IMR-90 (cell line): ENCODE measurements at regions not wholly inside any gene's neighbourhood (a gene's known extent, or its start where the extent isn't known, plus 50 kb on each side); places are given as distances from the start of the nearest gene placed in this dataset.

Experiments used
- ATAC-seq: fragments of 200-7000 bp; cut with Tn5 transposase; 2 replicates; pipeline ENCODE4 v1.9.1; 2020; ENCODE audit warnings: low read depth, mild to moderate bottlenecking, moderate library complexity
- BruUV-seq: library from RNA; stranded (reverse); fragments of 400-500 nt; replicated peaks from 2 replicates; lab custom pipeline; 2021; lab: Mats Ljungman, UMichigan
- CTCF ChIA-PET: fragments of 300-600 bp; formaldehyde crosslinking; extraction: SDS; loops from one replicate; lab custom pipeline; 2021; ENCODE audit warnings: antibody characterized with exemption; lab: Yijun Ruan, JAX
- POLR2A ChIA-PET: fragments of 300-600 bp; sonication (Branson Sonifier 250); formaldehyde crosslinking; loops from one replicate; lab custom pipeline; 2022; ENCODE audit warnings: antibody characterized with exemption; ENCODE audit not compliant: unreplicated experiment; lab: Charles Lee
- DNase-seq: peaks from one replicate; pipeline ENCODE4 v3.0.0; 2013
- H2AFZ ChIP-seq: replicated peaks from 2 replicates; pipeline ENCODE3; 2013; ENCODE audit warnings: low read length, mild to moderate bottlenecking; ENCODE audit not compliant: poor library complexity
- H2AK5ac ChIP-seq: 2 replicates; pipeline ENCODE4 v1.6.1; 2013; ENCODE audit warnings: low read depth, low read length, inconsistent platforms
- H2AK9ac ChIP-seq: replicated peaks from 2 replicates; pipeline ENCODE3; 2013; ENCODE audit warnings: mild to moderate bottlenecking, low read depth, low read length, moderate library complexity; ENCODE audit not compliant: poor library complexity
- H2BK120ac ChIP-seq: 2 replicates; pipeline ENCODE4 v1.6.1; 2013; ENCODE audit warnings: low read depth, low read length, inconsistent platforms
- H2BK15ac ChIP-seq: 3 replicates; pipeline ENCODE4 v1.6.1; 2013; ENCODE audit warnings: low read depth, low read length, inconsistent platforms
- H2BK20ac ChIP-seq: 2 replicates; pipeline ENCODE4 v1.6.1; 2013; ENCODE audit warnings: low read depth, mild to moderate bottlenecking, inconsistent platforms, low read length, moderate library complexity
- H2BK5ac ChIP-seq: 2 replicates; pipeline ENCODE4 v1.6.1; 2013; ENCODE audit warnings: mild to moderate bottlenecking, low read depth, low read length, inconsistent platforms; ENCODE audit not compliant: poor library complexity, severe bottlenecking
- H3K14ac ChIP-seq: replicated peaks from 2 replicates; pipeline ENCODE4 v1.6.1; 2013; ENCODE audit warnings: low read depth, low read length, inconsistent platforms
- H3K18ac ChIP-seq: 2 replicates; pipeline ENCODE4 v1.6.1; 2013; ENCODE audit warnings: low read depth, low read length, control low read depth
- H3K23ac ChIP-seq: 2 replicates; pipeline ENCODE4 v1.6.1; 2013; ENCODE audit warnings: low read depth, low read length, inconsistent platforms
- H3K27ac ChIP-seq: 2 replicates; pipeline ENCODE4 v1.5.1; 2013; ENCODE audit warnings: mild to moderate bottlenecking, control low read depth, low read length; ENCODE audit not compliant: insufficient read depth
- H3K27me3 ChIP-seq: 2 replicates; pipeline ENCODE4 v1.6.1; 2013; ENCODE audit warnings: low read length; ENCODE audit not compliant: control insufficient read depth, insufficient read depth
- H3K36me3 ChIP-seq: 2 replicates; pipeline ENCODE4 v1.6.1; 2013; ENCODE audit warnings: low read length, mixed read lengths; ENCODE audit not compliant: control insufficient read depth, insufficient read depth
- H3K4ac ChIP-seq: 2 replicates; pipeline ENCODE4 v1.6.1; 2013; ENCODE audit warnings: low read depth, low read length, inconsistent platforms
- H3K4me1 ChIP-seq: 2 replicates; pipeline ENCODE4 v1.6.1; 2013; ENCODE audit warnings: low read length, mixed read lengths; ENCODE audit not compliant: control insufficient read depth, insufficient read depth
- H3K4me2 ChIP-seq: 2 replicates; pipeline ENCODE4 v1.6.1; 2013; ENCODE audit warnings: low read depth, mild to moderate bottlenecking, control low read depth, low read length, moderate library complexity
- H3K4me3 ChIP-seq: 2 replicates; pipeline ENCODE4 v1.5.1; 2013; ENCODE audit warnings: low read depth, mild to moderate bottlenecking, control low read depth, low read length, moderate library complexity; ENCODE audit not compliant: insufficient read depth
- H3K56ac ChIP-seq: 2 replicates; pipeline ENCODE4 v1.6.1; 2013; ENCODE audit warnings: low read length, inconsistent platforms; ENCODE audit not compliant: insufficient read depth; ENCODE audit errors: extremely low read depth
- H3K79me1 ChIP-seq, 2 experiments: 2 replicates each; pipeline ENCODE4 v1.6.1; 2013; ENCODE audit warnings: low read length in 2 of 2, inconsistent platforms in 1 of 2, low read depth in 1 of 2
- H3K9ac ChIP-seq: 2 replicates; pipeline ENCODE4 v1.6.1; 2013; ENCODE audit warnings: low read depth, low read length, control low read depth
- H3K9me1 ChIP-seq: 2 replicates; pipeline ENCODE4 v1.6.1; 2013; ENCODE audit warnings: low read length, inconsistent platforms; ENCODE audit not compliant: insufficient read depth
- H3K9me3 ChIP-seq: 2 replicates; pipeline ENCODE4 v1.6.1; 2013; ENCODE audit warnings: low read length; ENCODE audit not compliant: control insufficient read depth, insufficient read depth
- H4K20me1 ChIP-seq: 2 replicates; pipeline ENCODE4 v1.6.1; 2013; ENCODE audit warnings: low read length, inconsistent platforms; ENCODE audit not compliant: insufficient read depth
- H4K5ac ChIP-seq: 2 replicates; pipeline ENCODE4 v1.6.1; 2013; ENCODE audit warnings: mild to moderate bottlenecking, low read depth, low read length, control low read depth
- H4K8ac ChIP-seq, 2 experiments: 2 replicates each; pipeline ENCODE4 v1.6.1; 2013; ENCODE audit warnings: low read depth in 2 of 2, low read length in 2 of 2, control low read depth in 1 of 2, inconsistent platforms in 1 of 2
- H4K91ac ChIP-seq: 2 replicates; pipeline ENCODE4 v1.6.1; 2013; ENCODE audit warnings: low read depth, low read length, inconsistent platforms; ENCODE audit not compliant: insufficient read depth
- CEBPB ChIP-seq: IDR thresholded peaks from 2 replicates; pipeline ENCODE4 v1.6.1; 2012; ENCODE audit warnings: low read depth, low read length, improper control_type of control experiment
- FOS ChIP-seq: fragments of 150-350 bp; IDR thresholded peaks from 2 replicates; pipeline ENCODE4 v1.6.1; 2016; ENCODE audit warnings: low read depth, low read length
- WGBS, 2 experiments: methylation state at CpG; one replicate each; pipeline versions ENCODE4 v1.1.5 to v1.1.7; 2013; ENCODE audit warnings: missing lambda C conversion rate in 2 of 2; ENCODE audit not compliant: insufficient read length in 1 of 2; ENCODE audit errors: extremely low coverage in 2 of 2; 5-methylcytosine and 5-hydroxymethylcytosine counted together
- dilution Hi-C: fragments of 300-500 bp; cut with HindIII; formaldehyde crosslinking; loops from one replicate; pipeline ENCODE4 v1.14.3; 2018; ENCODE audit warnings: low sequenced_read_pairs; ENCODE audit not compliant: unreplicated experiment
- in situ Hi-C: fragments of 300-500 bp; cut with MboI; formaldehyde crosslinking; loops from 3 replicates; pipeline ENCODE4 v1.14.3; 2019; ENCODE audit warnings: low sequenced_read_pairs, inconsistent platforms, mixed read lengths
- intact Hi-C: fragments of 100-400 bp; cut with micrococcal nuclease; formaldehyde crosslinking; loops from 2 replicates; pipeline ENCODE4 v1.10.0; 2022

GRCh38 chr1:101738475-101738874 lies 258.3 kb downstream of the OLFM3 start:
- no peak overlapping the region for H3K4ac ChIP-seq
- DNase-seq (peak; percentile 44), ATAC-seq (no peak)
- no peak overlapping the region for H3K4me2 ChIP-seq
- no peaks in the 10 kb centered on the region for H3K27me3 ChIP-seq
- H3K4me1 ChIP-seq, result no peaks in the 10 kb centered on the region
- no peaks in the 10 kb centered on the region for H3K9me3 ChIP-seq
- H3K4me3 ChIP-seq, result no peak overlapping the region
- H2BK5ac ChIP-seq, result no peak overlapping the region
- no peaks in the 10 kb centered on the region for H3K36me3 ChIP-seq
- H4K5ac ChIP-seq, result no peak overlapping the region
- POLR2A ChIA-PET, result no interaction called here
- H3K23ac ChIP-seq, result no peak overlapping the region
- H3K9me1 ChIP-seq, result no peaks in the 10 kb centered on the region
- TF ChIP-seq FOS (no peak), CEBPB (peak; percentile 19; the same call in 1 of the 2 replicates)
- intact Hi-C loops, result no loop called here
- no peak overlapping the region for H4K91ac ChIP-seq
- no peak overlapping the region for H4K8ac ChIP-seq
- no peak overlapping the region for H3K9ac ChIP-seq
- H3K56ac ChIP-seq, result no peak overlapping the region
- H2AFZ ChIP-seq, result no peak overlapping the region
- WGBS, 2 experiments, result no CpG with 5 or more reads among the region's 1 CpG
- no TSS peak for BruUV-seq
- no peak overlapping the region for H2AK9ac ChIP-seq
- no peak overlapping the region for H2AK5ac ChIP-seq
- CTCF ChIA-PET, result no interaction called here
- no peaks in the 10 kb centered on the region for H3K79me1 ChIP-seq
- dilution Hi-C loops, result no loop called here
- H2BK20ac ChIP-seq, result no peak overlapping the region
- H4K20me1 ChIP-seq, result no peaks in the 10 kb centered on the region
- H3K27ac ChIP-seq, result no peak overlapping the region
- no peak overlapping the region for H3K18ac ChIP-seq
- H2BK15ac ChIP-seq, result no peak overlapping the region
- in situ Hi-C loops, result no loop called here
- H3K14ac ChIP-seq, result no peak overlapping the region
- H2BK120ac ChIP-seq, result no peak overlapping the region
